Astrocyte (in vitro differentiated cells and primary cell): ENCODE measurements at regions not wholly inside any gene's neighbourhood (a gene's known extent, or its start where the extent isn't known, plus 50 kb on each side); places are given as distances from the start of the nearest gene placed in this dataset.
"Not testable (repeated sequence)": the region's sequence is repeated elsewhere in the genome, so short reads cannot be mapped to it uniquely, and the experiment has no call there.

Experiments used
- DNase-seq: peaks from one replicate; pipeline ENCODE4 v3.0.0-alpha.2; 2010; ENCODE audit warnings: low read depth
- FAIRE-seq: peaks from 2 replicates; lab custom pipeline; 2011; peaks lifted over from hg19 to GRCh38; lab: Jason Lieb, UNC
- H2AFZ ChIP-seq: 2 replicates; pipeline ENCODE4 v1.6.0; 2012; ENCODE audit warnings: low read depth, low read length, inconsistent platforms
- H3K27ac ChIP-seq: 2 replicates; pipeline ENCODE4 v1.5.1; 2011; ENCODE audit warnings: low read depth, low read length, inconsistent platforms
- H3K27me3 ChIP-seq: 2 replicates; pipeline ENCODE4 v1.6.0; 2011; ENCODE audit warnings: low read length, inconsistent platforms; ENCODE audit not compliant: insufficient read depth
- H3K36me3 ChIP-seq: 2 replicates; pipeline ENCODE4 v1.5.1; 2011; ENCODE audit warnings: low read length, inconsistent platforms; ENCODE audit not compliant: insufficient read depth
- H3K4me1 ChIP-seq: 2 replicates; pipeline ENCODE4 v1.5.1; 2011; ENCODE audit warnings: low read length, inconsistent platforms; ENCODE audit not compliant: insufficient read depth
- H3K4me2 ChIP-seq: 2 replicates; pipeline ENCODE4 v1.6.0; 2012; ENCODE audit warnings: low read length, inconsistent platforms
- H3K4me3 ChIP-seq: 2 replicates; pipeline ENCODE4 v1.5.1; 2011; ENCODE audit warnings: low read depth, mild to moderate bottlenecking, low read length, inconsistent platforms; ENCODE audit not compliant: insufficient read depth
- H3K79me2 ChIP-seq: 2 replicates; pipeline ENCODE4 v1.6.0; 2012; ENCODE audit warnings: mild to moderate bottlenecking, low read length, inconsistent platforms; ENCODE audit not compliant: insufficient read depth
- H3K9ac ChIP-seq: 2 replicates; pipeline ENCODE4 v1.6.0; 2012; ENCODE audit warnings: mild to moderate bottlenecking, low read length, inconsistent platforms
- H3K9me3 ChIP-seq: 2 replicates; pipeline ENCODE4 v1.5.1; 2012; ENCODE audit warnings: low read depth, mild to moderate bottlenecking, low read length, inconsistent platforms; ENCODE audit not compliant: insufficient read depth
- H4K20me1 ChIP-seq: 2 replicates; pipeline ENCODE4 v1.6.0; 2012; ENCODE audit warnings: low read length, inconsistent platforms; ENCODE audit not compliant: insufficient read depth
- H3K27ac Mint-ChIP-seq: one replicate; pipeline ENCODE4 v1.8.0; 2021; ENCODE audit warnings: mild to moderate bottlenecking, mixed read lengths; ENCODE audit not compliant: unreplicated experiment
- H3K27me3 Mint-ChIP-seq: one replicate; pipeline ENCODE4 v1.8.0; 2021; ENCODE audit warnings: low read depth, mixed read lengths; ENCODE audit not compliant: unreplicated experiment
- H3K36me3 Mint-ChIP-seq: one replicate; pipeline ENCODE4 v1.8.0; 2021; ENCODE audit warnings: low read depth, mixed read lengths; ENCODE audit not compliant: unreplicated experiment
- H3K4me1 Mint-ChIP-seq: one replicate; pipeline ENCODE4 v1.8.0; 2021; ENCODE audit warnings: low read depth, mixed read lengths; ENCODE audit not compliant: unreplicated experiment
- H3K4me3 Mint-ChIP-seq: one replicate; pipeline ENCODE4 v1.8.0; 2021; ENCODE audit warnings: mild to moderate bottlenecking, moderate library complexity, mixed read lengths; ENCODE audit not compliant: unreplicated experiment
- H3K9me3 Mint-ChIP-seq: one replicate; pipeline ENCODE4 v1.8.0; 2021; ENCODE audit warnings: mild to moderate bottlenecking, mixed read lengths; ENCODE audit not compliant: unreplicated experiment
- EZH2 ChIP-seq: IDR thresholded peaks from 2 replicates; pipeline ENCODE4 v1.6.1; 2012; ENCODE audit warnings: mild to moderate bottlenecking, low read length, inconsistent platforms; ENCODE audit not compliant: insufficient read depth
- TF ChIP-seq, protein P1 (sequence below): IDR thresholded peaks from 2 replicates; pipeline ENCODE4 v1.5.1; 2011; ENCODE audit warnings: low read depth, mild to moderate bottlenecking, inconsistent platforms, low read length, moderate library complexity; ENCODE audit not compliant: insufficient read depth

- H3K27ac ChIP-seq, result no peak overlapping the region
- peaks cover 15% of the 10 kb centered on the region for H3K4me1 Mint-ChIP-seq
- TF ChIP-seq EZH2, result no peak
- TF ChIP-seq, protein P1, sequence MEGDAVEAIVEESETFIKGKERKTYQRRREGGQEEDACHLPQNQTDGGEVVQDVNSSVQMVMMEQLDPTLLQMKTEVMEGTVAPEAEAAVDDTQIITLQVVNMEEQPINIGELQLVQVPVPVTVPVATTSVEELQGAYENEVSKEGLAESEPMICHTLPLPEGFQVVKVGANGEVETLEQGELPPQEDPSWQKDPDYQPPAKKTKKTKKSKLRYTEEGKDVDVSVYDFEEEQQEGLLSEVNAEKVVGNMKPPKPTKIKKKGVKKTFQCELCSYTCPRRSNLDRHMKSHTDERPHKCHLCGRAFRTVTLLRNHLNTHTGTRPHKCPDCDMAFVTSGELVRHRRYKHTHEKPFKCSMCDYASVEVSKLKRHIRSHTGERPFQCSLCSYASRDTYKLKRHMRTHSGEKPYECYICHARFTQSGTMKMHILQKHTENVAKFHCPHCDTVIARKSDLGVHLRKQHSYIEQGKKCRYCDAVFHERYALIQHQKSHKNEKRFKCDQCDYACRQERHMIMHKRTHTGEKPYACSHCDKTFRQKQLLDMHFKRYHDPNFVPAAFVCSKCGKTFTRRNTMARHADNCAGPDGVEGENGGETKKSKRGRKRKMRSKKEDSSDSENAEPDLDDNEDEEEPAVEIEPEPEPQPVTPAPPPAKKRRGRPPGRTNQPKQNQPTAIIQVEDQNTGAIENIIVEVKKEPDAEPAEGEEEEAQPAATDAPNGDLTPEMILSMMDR, result no peak
Observed at GRCh38 chr4:188435381-188435780, 296.1 kb downstream of the TRIML1 start.

GRCh38 chr4:188437535-188437934, 298.3 kb downstream of the TRIML1 start:
- H2AFZ ChIP-seq, result no peak overlapping the region
- Mint-ChIP-seq H3K9me3 (peaks cover 4% of the 10 kb centered on the region), H3K4me1 (peaks cover 11% of the 10 kb centered on the region), H3K27me3 (no peaks in the 10 kb centered on the region), H3K4me3 (no peak overlapping the region), H3K27ac (no peak overlapping the region), H3K36me3 (no peaks in the 10 kb centered on the region)
- no peaks in the 10 kb centered on the region for H3K79me2 ChIP-seq
- H4K20me1 ChIP-seq, result no peaks in the 10 kb centered on the region
- H3K4me3 ChIP-seq, result no peak overlapping the region
- no peak overlapping the region for H3K27ac ChIP-seq
- TF ChIP-seq, protein P1, result no peak
- no peak for TF ChIP-seq EZH2
- no peak for FAIRE-seq
- no peak overlapping the region for H3K9ac ChIP-seq
- no peak for DNase-seq
- no peak overlapping the region for H3K4me2 ChIP-seq
- H3K9me3 ChIP-seq, result no peaks in the 10 kb centered on the region
- H3K27me3 ChIP-seq, result no peaks in the 10 kb centered on the region
- H3K36me3 ChIP-seq, result no peaks in the 10 kb centered on the region
- H3K4me1 ChIP-seq, result no peaks in the 10 kb centered on the region

More at GRCh38 chr4:188435381-188435780, 296.1 kb downstream of the TRIML1 start:
- Mint-ChIP-seq H3K36me3 (no peaks in the 10 kb centered on the region), H3K4me3 (no peak overlapping the region), H3K27ac (no peak overlapping the region), H3K27me3 (no peaks in the 10 kb centered on the region), H3K9me3 (peaks cover 4% of the 10 kb centered on the region)
- FAIRE-seq (no peak), DNase-seq (no peak)
- Histone ChIP-seq H3K27me3 (no peaks in the 10 kb centered on the region), H3K9ac (no peak overlapping the region), H3K79me2 (no peaks in the 10 kb centered on the region), H2AFZ (no peak overlapping the region), H3K4me1 (no peaks in the 10 kb centered on the region), H3K9me3 (no peaks in the 10 kb centered on the region), H4K20me1 (no peaks in the 10 kb centered on the region), H3K4me2 (no peak overlapping the region), H3K36me3 (no peaks in the 10 kb centered on the region), H3K4me3 (no peak overlapping the region)

GRCh38 chr4:188438391-188438824, 299.2 kb downstream of the TRIML1 start:
- H3K36me3 ChIP-seq, result not testable (repeated sequence)

More at GRCh38 chr4:188438391-188438824, 299.2 kb downstream of the TRIML1 start:
- H3K9me3 Mint-ChIP-seq, H3K79me2 ChIP-seq, H3K27me3 Mint-ChIP-seq, H3K27ac Mint-ChIP-seq, H3K9ac ChIP-seq, FAIRE-seq, H3K4me3 Mint-ChIP-seq, H3K4me2 ChIP-seq, DNase-seq, H3K36me3 Mint-ChIP-seq, H3K4me1 ChIP-seq, H2AFZ ChIP-seq, H3K27me3 ChIP-seq, H3K9me3 ChIP-seq, H4K20me1 ChIP-seq, H3K27ac ChIP-seq, H3K4me3 ChIP-seq: not testable (repeated sequence)
- peaks cover 11% of the 10 kb centered on the region for H3K4me1 Mint-ChIP-seq
